HEK293 (cell line): ENCODE measurements at regions not wholly inside any gene's neighbourhood (a gene's known extent, or its start where the extent isn't known, plus 50 kb on each side); places are given as distances from the start of the nearest gene placed in this dataset.

Experiments
- GFI1B ChIP-seq: fragments of 450-650 bp; formaldehyde crosslinking; IDR thresholded peaks from 2 replicates; pipeline ENCODE4 v1.5.1; 2016; ENCODE audit warnings: missing biosample characterization, missing genetic modification characterization
- HOXD13 ChIP-seq: sonication (generic); formaldehyde crosslinking; IDR thresholded peaks from 2 replicates; pipeline ENCODE4 v1.8.0; 2022; ENCODE audit warnings: missing genetic modification reagents, borderline replicate concordance
- KLF7 ChIP-seq: fragments of 450-650 bp; formaldehyde crosslinking; IDR thresholded peaks from 2 replicates; pipeline ENCODE4 v1.5.1; 2016; ENCODE audit warnings: missing biosample characterization, missing genetic modification characterization, borderline replicate concordance
- YY1 ChIP-seq: fragments of 450-650 bp; formaldehyde crosslinking; IDR thresholded peaks from 2 replicates; pipeline ENCODE4 v1.5.1; 2018; ENCODE audit warnings: missing biosample characterization, missing genetic modification characterization
- ZBTB8A ChIP-seq: fragments of 450-650 bp; formaldehyde crosslinking; IDR thresholded peaks from 2 replicates; pipeline ENCODE4 v1.5.1; 2016; ENCODE audit warnings: missing biosample characterization, missing genetic modification characterization
- ZNF16 ChIP-seq: fragments of 450-650 bp; formaldehyde crosslinking; IDR thresholded peaks from 2 replicates; pipeline ENCODE4 v1.5.1; 2016; ENCODE audit warnings: low read depth, missing biosample characterization, missing genetic modification characterization
- ZNF175 ChIP-seq: fragments of 450-650 bp; formaldehyde crosslinking; IDR thresholded peaks from 2 replicates; pipeline ENCODE4 v1.5.1; 2016; ENCODE audit warnings: missing biosample characterization, missing genetic modification characterization
- ZNF335 ChIP-seq: fragments of 450-650 bp; formaldehyde crosslinking; conservative IDR thresholded peaks from 2 replicates; pipeline ENCODE4 v1.5.1; 2016; ENCODE audit warnings: missing biosample characterization, missing genetic modification characterization
- ZNF777 ChIP-seq: fragments of 450-650 bp; formaldehyde crosslinking; IDR thresholded peaks from 2 replicates; pipeline ENCODE4 v1.5.1; 2017; ENCODE audit warnings: missing biosample characterization, missing genetic modification characterization, borderline replicate concordance
- TF ChIP-seq, protein P1 (sequence below): fragments of 450-650 bp; formaldehyde crosslinking; IDR thresholded peaks from 2 replicates; pipeline ENCODE4 v1.5.1; 2016; ENCODE audit warnings: missing biosample characterization, missing genetic modification characterization
- TF ChIP-seq, protein P2 (sequence below): fragments of 450-650 bp; formaldehyde crosslinking; IDR thresholded peaks from 2 replicates; pipeline ENCODE4 v1.5.1; 2017; ENCODE audit warnings: missing biosample characterization, missing genetic modification characterization
- TF ChIP-seq, protein P3 (sequence below): fragments of 450-650 bp; formaldehyde crosslinking; IDR thresholded peaks from 2 replicates; pipeline ENCODE4 v1.5.1; 2016; ENCODE audit warnings: missing biosample characterization, missing genetic modification characterization

DNA sequence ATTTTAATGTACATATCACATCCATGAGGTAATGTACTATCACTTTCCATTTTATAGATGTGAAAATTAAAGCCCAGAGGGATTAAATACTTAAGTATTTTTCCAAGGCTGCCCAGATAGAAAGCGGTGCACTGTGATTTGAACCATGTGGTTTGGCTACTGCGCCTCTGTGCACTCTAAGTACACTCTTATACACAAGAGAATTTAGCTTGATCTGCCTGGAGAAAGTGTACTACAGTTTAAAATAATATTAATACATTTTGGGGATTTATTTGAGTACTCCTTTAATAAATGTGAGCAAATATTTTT lies 360.4 kb upstream of the ACTBL2 start:
- no peak for TF ChIP-seq HOXD13 (CRISPR knock-in tag)
- TF ChIP-seq, protein P1, sequence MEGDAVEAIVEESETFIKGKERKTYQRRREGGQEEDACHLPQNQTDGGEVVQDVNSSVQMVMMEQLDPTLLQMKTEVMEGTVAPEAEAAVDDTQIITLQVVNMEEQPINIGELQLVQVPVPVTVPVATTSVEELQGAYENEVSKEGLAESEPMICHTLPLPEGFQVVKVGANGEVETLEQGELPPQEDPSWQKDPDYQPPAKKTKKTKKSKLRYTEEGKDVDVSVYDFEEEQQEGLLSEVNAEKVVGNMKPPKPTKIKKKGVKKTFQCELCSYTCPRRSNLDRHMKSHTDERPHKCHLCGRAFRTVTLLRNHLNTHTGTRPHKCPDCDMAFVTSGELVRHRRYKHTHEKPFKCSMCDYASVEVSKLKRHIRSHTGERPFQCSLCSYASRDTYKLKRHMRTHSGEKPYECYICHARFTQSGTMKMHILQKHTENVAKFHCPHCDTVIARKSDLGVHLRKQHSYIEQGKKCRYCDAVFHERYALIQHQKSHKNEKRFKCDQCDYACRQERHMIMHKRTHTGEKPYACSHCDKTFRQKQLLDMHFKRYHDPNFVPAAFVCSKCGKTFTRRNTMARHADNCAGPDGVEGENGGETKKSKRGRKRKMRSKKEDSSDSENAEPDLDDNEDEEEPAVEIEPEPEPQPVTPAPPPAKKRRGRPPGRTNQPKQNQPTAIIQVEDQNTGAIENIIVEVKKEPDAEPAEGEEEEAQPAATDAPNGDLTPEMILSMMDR (tag by site-specific recombination): no peak
- TF ChIP-seq KLF7 (tag by site-specific recombination): no peak
- no peak for TF ChIP-seq ZBTB8A (tag by site-specific recombination)
- TF ChIP-seq ZNF335 (tag by site-specific recombination): no peak
- TF ChIP-seq, protein P2, sequence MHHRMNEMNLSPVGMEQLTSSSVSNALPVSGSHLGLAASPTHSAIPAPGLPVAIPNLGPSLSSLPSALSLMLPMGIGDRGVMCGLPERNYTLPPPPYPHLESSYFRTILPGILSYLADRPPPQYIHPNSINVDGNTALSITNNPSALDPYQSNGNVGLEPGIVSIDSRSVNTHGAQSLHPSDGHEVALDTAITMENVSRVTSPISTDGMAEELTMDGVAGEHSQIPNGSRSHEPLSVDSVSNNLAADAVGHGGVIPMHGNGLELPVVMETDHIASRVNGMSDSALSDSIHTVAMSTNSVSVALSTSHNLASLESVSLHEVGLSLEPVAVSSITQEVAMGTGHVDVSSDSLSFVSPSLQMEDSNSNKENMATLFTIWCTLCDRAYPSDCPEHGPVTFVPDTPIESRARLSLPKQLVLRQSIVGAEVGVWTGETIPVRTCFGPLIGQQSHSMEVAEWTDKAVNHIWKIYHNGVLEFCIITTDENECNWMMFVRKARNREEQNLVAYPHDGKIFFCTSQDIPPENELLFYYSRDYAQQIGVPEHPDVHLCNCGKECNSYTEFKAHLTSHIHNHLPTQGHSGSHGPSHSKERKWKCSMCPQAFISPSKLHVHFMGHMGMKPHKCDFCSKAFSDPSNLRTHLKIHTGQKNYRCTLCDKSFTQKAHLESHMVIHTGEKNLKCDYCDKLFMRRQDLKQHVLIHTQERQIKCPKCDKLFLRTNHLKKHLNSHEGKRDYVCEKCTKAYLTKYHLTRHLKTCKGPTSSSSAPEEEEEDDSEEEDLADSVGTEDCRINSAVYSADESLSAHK (tag by site-specific recombination): no peak
- no peak for TF ChIP-seq YY1 (tag by site-specific recombination)
- TF ChIP-seq GFI1B (tag by site-specific recombination): no peak
- no peak for TF ChIP-seq ZNF16 (tag by site-specific recombination)
- TF ChIP-seq ZNF777 (tag by site-specific recombination): no peak
- TF ChIP-seq, protein P3, sequence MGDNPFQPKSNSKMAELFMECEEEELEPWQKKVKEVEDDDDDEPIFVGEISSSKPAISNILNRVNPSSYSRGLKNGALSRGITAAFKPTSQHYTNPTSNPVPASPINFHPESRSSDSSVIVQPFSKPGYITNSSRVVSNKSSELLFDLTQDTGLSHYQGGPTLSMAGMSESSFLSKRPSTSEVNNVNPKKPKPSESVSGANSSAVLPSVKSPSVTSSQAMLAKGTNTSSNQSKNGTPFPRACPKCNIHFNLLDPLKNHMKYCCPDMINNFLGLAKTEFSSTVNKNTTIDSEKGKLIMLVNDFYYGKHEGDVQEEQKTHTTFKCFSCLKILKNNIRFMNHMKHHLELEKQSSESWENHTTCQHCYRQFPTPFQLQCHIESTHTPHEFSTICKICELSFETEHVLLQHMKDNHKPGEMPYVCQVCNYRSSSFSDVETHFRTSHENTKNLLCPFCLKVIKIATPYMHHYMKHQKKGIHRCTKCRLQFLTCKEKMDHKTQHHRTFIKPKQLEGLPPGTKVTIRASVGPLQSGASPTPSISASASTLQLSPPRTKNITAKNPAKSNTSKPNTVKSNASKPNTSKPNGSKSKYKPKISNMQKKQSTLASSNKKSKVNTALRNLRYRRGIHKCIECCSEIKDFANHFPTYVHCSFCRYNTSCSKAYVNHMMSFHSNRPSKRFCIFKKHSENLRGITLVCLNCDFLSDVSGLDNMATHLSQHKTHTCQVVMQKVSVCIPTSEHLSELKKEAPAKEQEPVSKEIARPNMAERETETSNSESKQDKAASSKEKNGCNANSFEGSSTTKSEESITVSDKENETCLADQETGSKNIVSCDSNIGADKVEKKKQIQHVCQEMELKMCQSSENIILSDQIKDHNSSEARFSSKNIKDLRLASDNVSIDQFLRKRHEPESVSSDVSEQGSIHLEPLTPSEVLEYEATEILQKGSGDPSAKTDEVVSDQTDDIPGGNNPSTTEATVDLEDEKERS (tag by site-specific recombination): no peak
- TF ChIP-seq ZNF175 (tag by site-specific recombination): no peak
